Activated CD8-positive, alpha-beta memory T cell treated with anti-CD3 and anti-CD28 coated beads, Interleukin-2, amount 50 U/mL, for 1 hour (primary cell): ENCODE measurements at regions not wholly inside any gene's neighbourhood (a gene's known extent, or its start where the extent isn't known, plus 50 kb on each side); places are given as distances from the start of the nearest gene placed in this dataset.

Experiments
- DNase-seq: peaks from one replicate; pipeline ENCODE4 v3.0.0-alpha.2; 2020; ENCODE audit errors: extremely low read depth

DNA sequence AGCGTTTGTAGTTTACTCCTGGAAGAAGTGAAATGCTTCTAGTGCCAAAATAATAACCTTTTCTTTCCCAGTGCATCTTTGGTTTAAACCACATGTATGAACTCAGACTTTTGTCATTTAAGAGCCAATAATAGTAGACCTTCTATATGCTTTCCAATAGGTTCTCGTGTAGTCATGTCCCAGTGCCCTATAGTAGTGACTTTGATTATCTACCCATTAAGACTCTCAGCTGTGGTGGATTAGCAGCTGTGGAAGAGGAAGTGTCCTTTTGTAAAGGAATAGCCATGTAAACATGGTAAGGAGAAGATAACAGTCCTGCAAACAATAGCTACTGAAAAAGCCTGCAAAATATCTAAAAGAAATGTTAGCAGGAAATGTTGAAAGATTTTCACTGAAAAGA lies 765.3 kb downstream of the MTRR start:
- DNase-seq, result no peak

- no peak for DNase-seq
Measured at GRCh38 chr5:8641786-8642505, 773.0 kb downstream of the MTRR start.

GRCh38 chr5:8644377-8644776 lies 775.4 kb downstream of the MTRR start:
- DNase-seq, result no peak

- no peak for DNase-seq
Measured at GRCh38 chr5:8647111-8647510, 778.2 kb downstream of the MTRR start.

DNA sequence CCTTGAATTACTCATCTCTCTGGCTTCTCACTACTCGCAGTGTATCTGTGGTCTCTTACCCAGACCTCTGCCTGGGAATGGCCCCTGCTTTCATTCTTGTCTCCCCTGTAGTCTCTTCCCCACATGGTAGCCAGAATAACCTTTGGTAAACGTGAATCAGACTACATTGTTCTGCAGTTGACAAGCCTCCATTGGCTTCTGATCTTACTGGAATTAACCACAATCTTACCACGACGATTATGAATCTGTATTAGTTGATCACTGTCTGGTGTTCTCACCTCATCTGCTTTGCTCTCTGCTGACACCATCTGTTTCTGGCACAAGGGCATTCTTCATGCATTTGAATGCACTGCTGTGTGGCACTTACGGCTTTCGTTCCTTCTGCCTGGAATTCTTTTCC lies 781.2 kb downstream of the MTRR start:
- DNase-seq, result no peak

- DNase-seq, result no peak
Measured at GRCh38 chr5:8660133-8660893, 791.4 kb downstream of the MTRR start.

- no peak for DNase-seq
Measured at GRCh38 chr5:8663374-8663773, 794.4 kb downstream of the MTRR start.

GRCh38 chr5:8675182-8675581 lies 806.2 kb downstream of the MTRR start:
- DNase-seq, result no peak

GRCh38 chr5:8676695-8677094 lies 807.7 kb downstream of the MTRR start:
- DNase-seq, result no peak

DNA sequence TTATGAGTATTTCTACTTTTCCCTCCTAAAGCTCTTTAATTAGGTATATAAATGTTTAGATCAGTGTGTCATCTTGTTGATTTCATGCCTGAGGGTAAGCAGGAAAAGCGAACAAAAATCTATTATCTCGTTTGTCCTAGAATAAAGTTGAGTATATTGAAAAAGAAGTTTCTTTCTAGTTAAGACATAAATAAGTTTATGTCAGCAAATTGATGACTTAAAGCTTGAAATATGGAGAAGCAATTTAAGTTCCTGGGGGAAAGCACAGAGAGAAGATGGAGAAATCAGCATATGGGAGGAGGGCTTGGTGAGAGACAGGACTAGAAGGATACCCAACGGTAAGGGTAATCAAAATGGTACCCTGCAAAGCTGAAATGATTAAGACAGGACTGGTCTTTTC lies 813.4 kb downstream of the MTRR start:
- DNase-seq, result no peak

DNA sequence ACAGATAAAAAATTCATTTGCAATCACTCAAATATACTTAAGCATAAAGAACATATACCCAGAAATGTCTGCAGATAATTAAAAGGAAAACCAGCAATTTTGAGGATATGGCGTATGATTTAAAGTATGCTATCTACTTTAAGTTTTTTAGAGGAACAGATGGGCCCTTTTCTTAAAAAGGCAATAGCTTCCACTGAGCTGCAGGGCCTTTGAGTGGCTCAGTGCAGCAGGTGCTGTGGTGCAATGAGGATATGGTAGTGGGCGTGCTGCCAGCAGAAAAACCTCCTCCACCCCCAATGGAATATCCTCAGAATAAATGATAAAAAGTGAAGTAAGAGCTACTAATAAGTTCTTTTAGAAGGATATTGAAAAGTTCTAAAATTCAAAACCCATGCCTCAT lies 814.5 kb downstream of the MTRR start:
- DNase-seq, result no peak

DNA sequence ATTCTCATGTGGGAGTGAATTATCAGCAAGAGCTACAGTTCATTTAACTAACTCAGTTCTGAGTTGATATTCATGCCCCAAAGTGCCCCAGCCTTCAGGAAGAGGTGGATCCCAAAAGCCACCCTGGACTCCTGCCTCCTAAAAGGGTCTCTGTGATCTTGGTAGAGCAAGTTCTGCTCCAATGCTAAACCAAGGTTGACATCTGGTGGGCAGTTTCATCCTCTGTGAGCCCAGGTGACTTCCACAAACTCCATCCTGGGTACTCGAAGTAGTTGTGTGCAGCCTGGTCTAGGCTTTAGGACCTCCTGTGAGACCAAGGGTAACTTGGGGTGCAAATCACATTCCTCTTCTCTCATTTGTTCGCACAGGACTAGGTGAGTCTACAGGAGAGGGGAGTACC lies 816.8 kb downstream of the MTRR start:
- DNase-seq, result no peak

GRCh38 chr5:8686707-8687106 lies 817.8 kb downstream of the MTRR start:
- no peak for DNase-seq

GRCh38 chr5:8689773-8690172 lies 820.8 kb downstream of the MTRR start:
- DNase-seq, result no peak

GRCh38 chr5:8691221-8691620 lies 822.3 kb downstream of the MTRR start:
- DNase-seq, result no peak

DNA sequence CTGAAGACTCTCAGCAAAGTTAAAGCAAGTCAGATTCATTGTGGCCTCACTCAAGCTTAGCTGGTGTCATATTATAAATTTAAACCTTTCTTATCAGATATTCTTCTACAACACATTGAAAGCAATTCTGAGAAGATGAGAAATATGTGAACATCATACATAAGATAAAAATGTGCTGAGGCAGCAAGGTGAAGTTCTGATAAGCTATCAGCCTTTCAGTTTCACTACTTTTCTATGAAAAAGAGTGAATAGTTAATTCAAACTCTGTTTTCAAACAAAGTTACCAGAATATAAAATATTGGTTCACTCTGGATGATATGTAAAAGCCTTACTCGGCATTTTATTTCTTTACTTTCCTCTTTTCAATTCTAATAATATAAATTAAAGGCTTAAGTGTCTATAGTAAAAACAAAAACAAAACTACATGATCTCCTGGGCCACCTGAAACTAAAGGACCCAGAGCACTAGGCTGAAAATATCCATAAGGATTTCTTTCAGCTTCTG lies 824.4 kb downstream of the MTRR start:
- no peak for DNase-seq

DNA sequence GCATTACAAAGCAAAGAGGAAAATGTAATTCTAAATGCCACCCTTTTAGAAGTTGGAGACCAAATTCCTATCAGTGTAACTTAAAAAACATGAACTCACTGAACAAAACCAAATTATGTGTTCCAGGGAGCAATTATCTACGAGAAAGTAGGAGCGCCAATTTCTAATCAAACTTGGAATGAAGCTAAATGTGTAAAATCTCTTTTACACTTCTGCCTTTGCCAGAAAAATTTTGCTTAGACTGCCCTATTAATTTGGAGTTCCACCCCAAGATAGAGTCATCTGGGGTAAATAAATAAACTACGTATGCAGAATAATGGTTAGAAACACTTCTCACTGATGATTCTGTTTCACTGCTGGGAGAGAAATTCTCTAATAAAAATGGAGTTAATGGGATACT lies 825.6 kb downstream of the MTRR start:
- DNase-seq, result no peak

GRCh38 chr5:8695902-8696845 lies 827.2 kb downstream of the MTRR start:
- no peak for DNase-seq

DNA sequence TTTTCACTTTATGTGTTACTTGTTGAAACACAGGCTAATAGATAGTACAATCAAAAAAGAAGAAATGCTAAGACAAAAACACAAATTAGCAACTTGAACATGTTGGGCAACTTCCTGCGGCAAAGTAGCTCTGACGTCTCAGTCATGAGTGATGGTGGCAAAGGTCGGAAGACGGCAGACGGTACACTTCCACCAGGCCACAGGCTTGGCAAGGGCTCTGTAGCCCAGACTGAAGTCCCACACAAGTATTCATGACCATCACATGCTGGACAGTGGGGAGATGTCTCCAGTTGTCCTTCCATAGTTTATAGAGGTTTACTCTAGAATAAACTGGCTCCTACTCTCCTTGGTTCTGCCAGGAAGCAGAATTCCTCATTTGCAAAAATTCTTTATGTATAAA lies 831.3 kb downstream of the MTRR start:
- DNase-seq, result no peak

GRCh38 chr5:8700671-8701070 lies 831.7 kb downstream of the MTRR start:
- DNase-seq, result no peak

DNA sequence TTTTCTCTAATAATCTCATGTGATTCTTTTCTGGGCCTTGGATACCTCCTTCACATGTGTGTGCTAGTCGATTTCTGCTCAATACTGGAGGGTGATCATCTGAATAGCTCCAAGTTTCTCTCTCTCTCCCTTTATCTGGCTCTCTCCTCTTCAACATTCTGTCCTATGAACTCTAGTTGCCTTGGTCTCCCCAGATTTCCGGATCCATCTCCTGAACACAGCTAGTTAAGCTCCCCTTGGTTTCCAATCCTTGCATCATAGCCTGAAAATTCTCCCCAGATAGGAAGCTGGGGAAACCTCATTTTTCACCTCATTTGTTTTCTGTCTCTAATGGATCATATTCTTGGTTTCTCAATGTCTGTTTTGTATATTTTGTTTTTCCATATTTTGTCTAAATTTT lies 832.3 kb downstream of the MTRR start:
- DNase-seq, result no peak

- DNase-seq, result no peak
Measured at GRCh38 chr5:8710426-8710930, 835.4 kb downstream of the SEMA5A start.
